Keratinocyte (primary cell): ENCODE measurements at regions not wholly inside any gene's neighbourhood (a gene's known extent, or its start where the extent isn't known, plus 50 kb on each side); places are given as distances from the start of the nearest gene placed in this dataset.

Experiments
- DNase-seq: peaks from one replicate; pipeline ENCODE4 v3.0.0-alpha.2; 2011; ENCODE audit warnings: low read depth, missing footprints, low spot score
- FAIRE-seq: peaks from 2 replicates; lab custom pipeline; 2011; peaks lifted over from hg19 to GRCh38; lab: Jason Lieb, UNC
- H2AFZ ChIP-seq: 2 replicates; pipeline ENCODE4 v1.6.0; 2012; ENCODE audit warnings: low read length, control low read depth, inconsistent platforms; ENCODE audit not compliant: control insufficient read depth
- H3K27ac ChIP-seq: 2 replicates; pipeline ENCODE4 v1.5.1; 2011; ENCODE audit warnings: low read length; ENCODE audit not compliant: control insufficient read depth, insufficient read depth
- H3K27me3 ChIP-seq: 3 replicates; pipeline ENCODE4 v1.6.0; 2011; ENCODE audit warnings: low read length; ENCODE audit not compliant: control insufficient read depth, insufficient read depth; ENCODE audit errors: extremely low read depth
- H3K36me3 ChIP-seq, 2 experiments: 2 replicates in 1 of 2; 3 replicates in 1 of 2; pipeline ENCODE4 v1.5.1; 2011; ENCODE audit warnings: low read length in 2 of 2, mild to moderate bottlenecking in 1 of 2; ENCODE audit not compliant: control insufficient read depth in 2 of 2, insufficient read depth in 2 of 2; ENCODE audit errors: extremely low read depth in 1 of 2
- H3K4me1 ChIP-seq: 3 replicates; pipeline ENCODE4 v1.5.1; 2011; ENCODE audit warnings: low read length; ENCODE audit not compliant: control insufficient read depth, insufficient read depth; ENCODE audit errors: extremely low read depth
- H3K4me2 ChIP-seq: 3 replicates; pipeline ENCODE4 v1.6.0; 2011; ENCODE audit warnings: low read depth, low read length; ENCODE audit not compliant: control insufficient read depth, insufficient read depth; ENCODE audit errors: extremely low read depth
- H3K4me3 ChIP-seq, 3 experiments: fragments of 200-600 bp in 1 of 3; sonication (generic) in 1 of 3; 2 replicates in 2 of 3; 3 replicates in 1 of 3; pipeline ENCODE4 v1.5.1; 2011 to 2016; ENCODE audit warnings: low read length in 3 of 3, mild to moderate bottlenecking in 3 of 3, control low read depth in 2 of 3, inconsistent platforms in 1 of 3, low read depth in 1 of 3, mixed read lengths in 1 of 3, mixed run types in 1 of 3, moderate library complexity in 1 of 3; ENCODE audit not compliant: control insufficient read depth in 2 of 3, insufficient read depth in 2 of 3; ENCODE audit errors: extremely low read depth in 1 of 3
- H3K79me2 ChIP-seq: 2 replicates; pipeline ENCODE4 v1.6.0; 2012; ENCODE audit warnings: low read length; ENCODE audit not compliant: control insufficient read depth, insufficient read depth
- H3K9ac ChIP-seq: 3 replicates; pipeline ENCODE4 v1.6.0; 2011; ENCODE audit warnings: low read length; ENCODE audit not compliant: control insufficient read depth, insufficient read depth; ENCODE audit errors: extremely low read depth
- H3K9me1 ChIP-seq: 3 replicates; pipeline ENCODE4 v1.6.0; 2011; ENCODE audit warnings: low read length; ENCODE audit not compliant: control insufficient read depth, insufficient read depth; ENCODE audit errors: extremely low read depth
- H3K9me3 ChIP-seq: 2 replicates; pipeline ENCODE4 v1.5.1; 2012; ENCODE audit warnings: low read depth, low read length; ENCODE audit not compliant: control insufficient read depth
- H4K20me1 ChIP-seq: 3 replicates; pipeline ENCODE4 v1.6.0; 2011; ENCODE audit warnings: low read length; ENCODE audit not compliant: control insufficient read depth, insufficient read depth; ENCODE audit errors: extremely low read depth
- CTCF ChIP-seq, 3 experiments: IDR thresholded peaks in 1 of 3; conservative IDR thresholded peaks in 1 of 3; optimal IDR thresholded peaks in 1 of 3; 2 replicates in 2 of 3; 3 replicates in 1 of 3; pipeline versions ENCODE3 to v1.5.1; 2011; ENCODE audit warnings: low read length in 3 of 3, mild to moderate bottlenecking in 3 of 3, moderate library complexity in 2 of 3, control low read depth in 1 of 3, inconsistent platforms in 1 of 3; ENCODE audit not compliant: insufficient read depth in 2 of 3; ENCODE audit errors: extremely low read depth in 1 of 3
- EZH2 ChIP-seq: IDR thresholded peaks from one replicate; pipeline ENCODE4 v1.6.1; 2012; ENCODE audit warnings: inconsistent platforms, mild to moderate bottlenecking, low read length, moderate library complexity
- dilution Hi-C: fragments of 300-500 bp; cut with MboI; formaldehyde crosslinking; loops from one replicate; pipeline ENCODE4 v1.7.0; 2020; ENCODE audit warnings: low sequenced_read_pairs; ENCODE audit not compliant: extremely low pct_ligation_motif_present

GRCh38 chr3:118803096-118803476 lies 231.6 kb downstream of the IGSF11 start:
- dilution Hi-C loops, result no loop called here
- Histone ChIP-seq H3K36me3 (no peaks in the 10 kb centered on the region), H3K27ac (no peak overlapping the region), H3K79me2 (no peaks in the 10 kb centered on the region), H3K4me1 (no peaks in the 10 kb centered on the region), H2AFZ (no peak overlapping the region), H3K9me3 (no peaks in the 10 kb centered on the region), H3K4me2 (no peak overlapping the region), H3K9me1 (no peaks in the 10 kb centered on the region), H3K9ac (no peak overlapping the region), H4K20me1 (no peaks in the 10 kb centered on the region), H3K27me3 (no peaks in the 10 kb centered on the region), H3K4me3 (no peak overlapping the region)
- FAIRE-seq (no peak), DNase-seq (no peak)
- TF ChIP-seq CTCF (optimal IDR thresholded peaks at IDR 0.05 in 1 of 3, IDR thresholded peaks at IDR 0.05 in 1 of 3, conservative IDR thresholded peaks at IDR 0.05 in 1 of 3; ENCODE audit: extremely low read depth in 1 of 3, insufficient read depth in 2 of 3, low read length in 3 of 3), result no peak
- no peak for TF ChIP-seq EZH2

GRCh38 chr3:118805007-118805406 lies 229.6 kb downstream of the IGSF11 start:
- Histone ChIP-seq H3K4me2 (no peak overlapping the region), H3K79me2 (no peaks in the 10 kb centered on the region), H3K9me3 (no peaks in the 10 kb centered on the region), H3K9ac (no peak overlapping the region), H3K9me1 (no peaks in the 10 kb centered on the region), H3K27me3 (no peaks in the 10 kb centered on the region), H3K4me3 (no peak overlapping the region), H3K27ac (no peak overlapping the region), H3K4me1 (no peaks in the 10 kb centered on the region), H4K20me1 (no peaks in the 10 kb centered on the region), H3K36me3 (no peaks in the 10 kb centered on the region), H2AFZ (no peak overlapping the region)
- dilution Hi-C loops, result no loop called here
- no peak for FAIRE-seq
- no peak for DNase-seq
- TF ChIP-seq CTCF (optimal IDR thresholded peaks at IDR 0.05 in 1 of 3, IDR thresholded peaks at IDR 0.05 in 1 of 3, conservative IDR thresholded peaks at IDR 0.05 in 1 of 3; ENCODE audit: extremely low read depth in 1 of 3, insufficient read depth in 2 of 3, low read length in 3 of 3) (no peak), EZH2 (no peak)
